ENCODE measurements at regions not wholly inside any gene's neighbourhood (a gene's known extent, or its start where the extent isn't known, plus 50 kb on each side); places are given as distances from the start of the nearest gene placed in this dataset.

- WGBS (ENCODE audit: insufficient coverage, insufficient replicate concordance, low lambda C conversion rate, missing lambda C conversion rate), result 37% methylated on average over 6 of the region's 6 CpGs
- SMC1A ChIA-PET (ENCODE audit: uncharacterized antibody, unreplicated experiment), result interaction anchor here (1.6 kb wide), 1 partner anchor 11 kb away, joined by 4 read pairs; no protein-coding TSS in a partner anchor
- no peak for FAIRE-seq
- no TSS peak for BruUV-seq (replicated peaks)
- H3K4me2 ChIP-seq (ENCODE audit: control insufficient read depth, insufficient read depth), result no peak overlapping the region
- no peaks in the 10 kb centered on the region for H4K20me1 ChIP-seq (ENCODE audit: control insufficient read depth, insufficient read depth)
- CTCF ChIA-PET, result no interaction called here
- intact Hi-C loops (cut with micrococcal nuclease; ENCODE audit: unreplicated experiment), result no loop called here
- no peak overlapping the region for H3K9ac ChIP-seq (ENCODE audit: control insufficient read depth, insufficient read depth, low read length)
- no peak for TF ChIP-seq CBX5 (IDR thresholded peaks at IDR 0.05; ENCODE audit: low read depth)
- no peak for TF ChIP-seq HDGF (IDR thresholded peaks at IDR 0.05)
- TF ChIP-seq PKNOX1 (IDR thresholded peaks at IDR 0.05), result no peak
- no peak for TF ChIP-seq POU2F2 (IDR thresholded peaks at IDR 0.05; ENCODE audit: borderline replicate concordance, low read depth, low read length)
- no peak for TF ChIP-seq TARDBP (IDR thresholded peaks at IDR 0.05; ENCODE audit: borderline replicate concordance)
- TF ChIP-seq BCL3 (IDR thresholded peaks at IDR 0.05; ENCODE audit: borderline replicate concordance, insufficient read depth, low read depth, low read length, poor library complexity, severe bottlenecking), result no peak
- no peak for TF ChIP-seq SUPT20H (IDR thresholded peaks at IDR 0.05; ENCODE audit: borderline replicate concordance, control insufficient read depth, low read depth, low read length)
- POLR2A ChIA-PET, result interaction anchor here (0.5 kb wide), 1 partner anchor 891 kb away, joined by 7 read pairs; no protein-coding TSS in a partner anchor
- RAD21 ChIA-PET (ENCODE audit: unreplicated experiment), result interaction anchor here (0.6 kb wide), 1 partner anchor 43 kb away, joined by 3 read pairs; no protein-coding TSS in a partner anchor
- H3K4me1 ChIP-seq (ENCODE audit: control insufficient read depth, insufficient read depth, low read length), result no peaks in the 10 kb centered on the region
- no peak for ATAC-seq
- no peaks in the 10 kb centered on the region for H3K36me3 ChIP-seq (ENCODE audit: control insufficient read depth in 2 of 2, insufficient read depth in 2 of 2, low read length in 1 of 2)
- no peak overlapping the region for H3K27ac ChIP-seq (ENCODE audit: control insufficient read depth, insufficient read depth)
- H3K4me3 ChIP-seq, result no peak overlapping the region
- no peak for DNase-seq (ENCODE audit: low read depth, low spot score)
- H3K79me2 ChIP-seq (ENCODE audit: control insufficient read depth, insufficient read depth, low read length), result no peaks in the 10 kb centered on the region
- no peaks in the 10 kb centered on the region for H3K27me3 ChIP-seq (replicated peaks in 1 of 2; ENCODE audit: control insufficient read depth in 2 of 2, insufficient read depth in 2 of 2, low read length in 1 of 2)
- no peaks in the 10 kb centered on the region for H3K9me3 ChIP-seq (replicated peaks; ENCODE audit: control insufficient read depth, insufficient read depth, low read length)
- in situ Hi-C loops (cut with MboI), result no loop called here
- no peak overlapping the region for H2AFZ ChIP-seq (ENCODE audit: control insufficient read depth, low read depth, low read length)
These were observed 421.8 kb downstream of the ARL4A start for GRCh38 chr7:13109201-13109600.

All from GM12878 (cell line).